Loucy (cell line): ENCODE measurements at regions not wholly inside any gene's neighbourhood (a gene's known extent, or its start where the extent isn't known, plus 50 kb on each side); places are given as distances from the start of the nearest gene placed in this dataset.

Experiments used
- CTCF ChIP-seq: fragments of 200-600 bp; sonication (generic); conservative IDR thresholded peaks from 2 replicates; pipeline ENCODE4 v1.5.1; 2014; ENCODE audit warnings: mild to moderate bottlenecking, antibody characterized with exemption, low read length
- EZH2phosphoT487 ChIP-seq: fragments of 200-600 bp; IDR thresholded peaks from 2 replicates; pipeline ENCODE4 v1.6.1; 2018; ENCODE audit warnings: antibody characterized with exemption, mild to moderate bottlenecking, moderate library complexity, borderline replicate concordance

- TF ChIP-seq CTCF (no peak), EZH2phosphoT487 (no peak)
Measured at GRCh38 chr13:91236182-91236581, 111.3 kb upstream of the MIR17HG start.
